Activated CD4-positive, alpha-beta T cell treated with anti-CD3 and anti-CD28 coated beads, Interleukin-2, Interleukin-6, amounts not matched to agents 100 ng/mL and 50 ng/mL, durations not matched to agents 16 hours and 8 hours (primary cell): ENCODE measurements at regions not wholly inside any gene's neighbourhood (a gene's known extent, or its start where the extent isn't known, plus 50 kb on each side); places are given as distances from the start of the nearest gene placed in this dataset.

ENCODE experiments used
- DNase-seq: peaks from one replicate; pipeline ENCODE4 v3.0.0-alpha.2; 2020

DNA sequence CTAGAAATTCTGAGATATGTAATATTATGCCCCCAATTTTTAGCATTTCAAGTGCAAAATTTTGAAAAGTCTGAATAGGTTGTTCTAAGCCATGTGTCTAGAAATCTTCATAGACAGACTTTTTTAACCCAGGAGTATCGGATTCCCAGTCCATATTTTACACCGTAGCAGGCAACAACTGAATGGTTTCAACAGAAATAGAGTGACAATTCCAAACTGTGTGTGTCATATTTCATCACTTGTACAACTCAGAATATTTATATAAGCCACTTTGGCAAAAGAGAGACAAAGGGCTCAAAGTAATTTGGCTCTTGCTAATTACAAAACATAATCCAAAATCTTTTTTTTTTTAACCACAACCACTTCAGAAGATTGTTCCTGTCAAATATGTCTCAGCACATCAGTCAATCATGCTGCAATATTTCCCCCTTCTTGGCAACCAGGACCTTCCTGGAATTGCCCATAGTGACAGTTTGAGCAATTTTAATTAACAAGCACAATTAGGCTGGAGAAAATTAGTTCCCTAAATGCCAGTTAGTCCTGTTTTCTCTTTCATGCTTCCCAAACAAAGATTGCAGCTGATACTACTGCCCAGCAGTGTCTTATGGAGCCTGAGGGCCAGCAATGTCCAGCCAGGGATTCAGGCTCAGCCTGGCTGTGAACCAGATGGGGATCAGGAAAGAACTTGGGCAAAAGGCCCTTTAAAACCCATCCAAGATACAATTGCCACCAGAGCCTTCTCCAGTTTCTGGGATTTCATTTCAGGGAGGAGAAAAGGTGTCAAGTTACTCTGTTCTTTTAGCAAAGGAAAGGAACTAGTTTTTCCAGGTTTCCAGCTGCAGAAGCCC, 533.3 kb upstream of the GHITM start:
- no peak for DNase-seq

DNA sequence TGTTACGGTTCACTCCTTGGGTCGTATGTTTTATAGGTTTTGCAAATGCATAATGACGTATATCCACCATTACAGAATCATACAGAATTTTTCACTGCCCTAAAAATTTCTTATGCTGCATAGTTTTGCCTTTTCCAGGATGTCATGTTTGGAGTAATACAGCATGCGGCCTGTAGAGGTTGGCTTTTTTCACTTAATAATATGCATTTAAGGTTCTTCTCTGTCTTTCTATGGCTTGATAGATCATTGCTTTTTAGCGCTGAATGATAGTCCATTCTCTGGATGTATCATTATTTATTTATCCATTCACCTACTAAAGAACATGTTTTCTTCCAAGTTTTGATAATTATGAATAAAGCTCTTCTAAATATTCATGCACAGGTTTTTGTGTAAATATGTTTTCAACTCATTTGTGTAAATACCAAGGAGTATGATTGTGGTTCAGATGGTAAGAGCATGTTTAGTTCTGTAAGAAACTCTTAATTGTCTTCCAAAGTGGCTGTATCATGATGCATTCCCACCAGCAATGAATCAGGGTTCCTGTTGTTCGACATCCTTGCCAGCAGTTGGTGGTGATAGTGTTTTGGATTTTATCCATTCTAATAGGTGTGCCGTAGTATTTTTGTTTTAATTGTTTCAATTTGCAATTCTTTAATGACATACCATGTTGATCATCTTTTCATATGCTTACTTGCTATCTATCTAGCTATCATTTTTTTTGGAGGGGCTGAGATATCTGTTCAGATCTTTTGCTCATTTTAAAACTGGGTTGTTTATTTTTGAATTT, 531.2 kb upstream of the GHITM start:
- DNase-seq: no peak

DNA sequence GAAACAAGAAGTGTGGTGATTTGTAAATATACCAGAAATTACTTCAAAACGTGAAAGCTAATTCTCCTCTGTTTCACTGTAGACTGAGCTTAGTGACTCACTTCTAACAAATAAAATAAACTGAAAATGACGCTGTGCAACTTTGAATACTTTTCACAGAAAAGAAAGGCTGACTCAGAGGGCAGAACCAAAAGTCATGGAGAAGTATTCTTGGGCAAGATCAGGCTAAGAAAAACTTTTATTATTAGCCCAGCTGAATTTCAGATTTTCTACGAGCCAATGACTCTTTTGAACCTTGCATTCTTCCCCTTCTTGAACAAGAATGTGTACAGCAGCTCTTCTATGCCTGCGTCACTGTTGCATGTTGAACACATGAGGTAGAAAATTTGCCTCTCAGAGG, 527.3 kb upstream of the GHITM start:
- no peak for DNase-seq

DNA sequence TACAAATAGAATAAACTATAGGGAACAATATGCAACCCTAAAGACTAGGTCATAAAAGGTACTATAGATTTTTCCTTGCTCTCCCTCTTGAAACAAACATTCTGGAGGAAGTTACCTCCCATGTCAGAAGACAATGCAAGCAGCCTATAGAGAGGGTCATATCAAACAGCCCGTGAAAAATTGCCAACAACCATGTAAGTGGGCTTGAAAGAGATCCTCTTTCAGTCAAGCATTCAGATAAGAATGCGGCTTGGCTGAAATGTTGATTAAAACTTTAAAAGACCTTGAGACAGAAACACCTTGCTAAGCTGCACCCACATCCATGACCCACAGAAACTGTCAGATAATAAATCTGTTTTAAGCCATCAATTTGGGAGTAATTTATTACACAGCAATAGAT, 526.6 kb upstream of the GHITM start:
- no peak for DNase-seq

DNA sequence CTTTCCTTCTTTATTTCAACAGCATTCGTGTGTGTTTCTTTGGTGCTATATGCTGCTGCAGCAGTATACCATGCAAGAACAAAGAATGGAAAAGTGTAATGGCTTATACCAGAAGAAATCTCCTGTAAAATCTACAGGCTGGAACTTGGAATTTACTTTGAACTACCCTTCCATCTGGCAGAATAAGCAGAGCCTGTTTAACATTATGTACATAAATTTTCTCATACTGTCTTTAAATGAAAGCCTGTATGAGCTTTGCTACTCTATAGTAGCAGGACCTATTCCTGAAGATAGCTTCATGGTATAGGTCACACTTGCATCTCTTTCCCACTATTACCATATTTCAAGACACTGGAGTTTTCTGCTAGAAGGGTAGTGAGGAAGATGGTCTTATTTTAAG, 522.1 kb upstream of the GHITM start:
- no peak for DNase-seq

DNA sequence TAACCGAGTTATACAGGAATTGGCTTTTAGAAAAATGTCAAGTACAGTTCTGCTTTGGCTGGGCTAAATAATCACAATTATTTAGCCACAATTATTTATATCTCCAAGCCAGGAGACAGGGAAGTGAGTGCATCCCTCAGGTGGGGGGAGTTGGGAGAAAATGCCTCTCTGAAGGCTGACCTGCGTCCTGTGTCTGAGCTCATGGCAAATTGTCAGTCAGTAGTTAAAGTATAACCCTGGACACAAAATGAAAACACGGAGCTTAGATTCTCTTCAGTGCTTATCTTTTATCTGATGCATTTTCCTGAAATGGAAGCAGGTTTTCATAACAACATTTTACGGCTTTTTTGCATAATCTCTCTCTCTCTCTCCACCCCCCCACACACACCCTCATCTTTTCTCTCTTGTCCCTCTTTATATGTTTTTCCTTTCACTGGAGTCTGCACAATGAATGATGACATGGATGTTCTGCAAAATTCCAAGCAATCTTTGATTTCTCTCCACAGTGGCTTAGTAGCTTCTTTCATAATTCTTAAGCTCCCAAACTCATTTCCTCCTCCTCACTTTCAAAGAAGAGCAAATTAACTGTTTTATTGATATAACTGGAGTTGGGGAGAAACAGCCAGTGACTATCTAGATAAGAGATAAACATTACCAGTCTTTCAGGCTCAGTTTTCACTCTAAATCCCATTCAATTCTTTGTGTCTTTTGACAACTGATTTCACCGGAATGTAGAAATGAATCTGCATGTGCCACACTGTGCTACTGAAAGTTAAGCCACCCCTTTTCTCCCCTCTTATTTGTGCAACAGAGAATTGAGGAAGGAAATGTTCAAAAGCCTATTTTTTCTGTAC, 521.4 kb upstream of the GHITM start:
- DNase-seq: no peak

DNA sequence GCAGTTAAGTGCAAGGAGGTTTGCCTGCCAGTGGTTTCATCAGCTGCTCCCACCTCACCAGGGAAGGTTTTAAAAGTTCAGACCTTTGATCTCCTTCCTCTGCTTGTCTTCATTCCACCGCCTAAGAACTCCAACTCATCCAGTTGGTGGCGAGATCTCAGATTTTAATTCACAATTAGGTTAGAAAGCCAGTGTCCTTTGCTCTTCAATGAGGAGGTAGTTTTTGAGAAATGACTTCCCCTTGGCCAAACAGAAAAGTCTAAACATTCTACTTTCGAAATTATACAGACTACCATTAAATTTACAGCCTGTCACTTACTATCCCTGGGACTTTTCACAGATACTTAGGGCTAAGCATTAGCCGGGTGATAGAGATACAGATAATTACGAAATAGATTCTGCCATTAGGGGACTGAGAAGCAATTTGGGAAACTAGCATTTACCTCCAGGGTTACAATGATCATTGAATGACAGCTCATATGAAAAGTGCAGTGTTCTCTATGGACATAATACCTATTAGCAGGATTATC, 513.4 kb upstream of the GHITM start:
- DNase-seq: no peak

DNA sequence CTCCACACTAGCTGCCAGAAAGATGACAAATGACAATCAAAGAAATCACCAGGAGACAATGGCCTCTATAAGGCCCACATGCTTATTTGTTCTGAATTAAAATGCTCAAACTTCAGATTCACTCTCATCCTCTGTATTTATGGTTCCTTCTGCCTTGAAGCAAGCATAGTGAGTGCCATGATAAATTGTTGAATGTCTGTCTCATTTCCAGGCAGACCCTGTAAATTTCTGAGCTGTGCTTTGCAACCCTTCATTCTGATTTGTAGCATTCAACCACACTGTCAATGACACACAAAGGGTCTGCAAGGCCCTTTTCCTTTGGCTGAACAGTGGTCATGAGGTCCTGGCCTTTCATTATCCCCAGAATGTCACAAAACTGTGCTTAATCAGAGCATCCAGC, 506.6 kb upstream of the GHITM start:
- no peak for DNase-seq

DNA sequence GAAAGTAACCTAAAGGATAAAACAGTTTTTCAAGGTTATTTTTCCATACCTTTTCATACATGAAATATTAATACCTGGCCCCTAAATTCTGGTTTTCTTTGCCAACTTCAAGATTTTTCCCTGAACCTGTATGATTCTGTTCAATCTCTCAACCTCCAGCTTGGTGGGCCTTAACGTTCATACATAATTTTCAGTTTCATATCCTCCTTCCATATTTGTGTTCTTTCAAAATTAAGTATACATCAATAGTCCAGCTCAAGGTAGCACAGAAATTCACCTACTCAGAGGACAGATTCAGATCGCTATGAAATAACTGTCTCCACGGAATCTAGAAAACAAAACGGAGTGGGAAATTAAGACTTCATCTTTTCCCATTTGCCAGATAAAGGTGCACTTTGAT, 505.8 kb upstream of the GHITM start:
- DNase-seq: no peak

DNA sequence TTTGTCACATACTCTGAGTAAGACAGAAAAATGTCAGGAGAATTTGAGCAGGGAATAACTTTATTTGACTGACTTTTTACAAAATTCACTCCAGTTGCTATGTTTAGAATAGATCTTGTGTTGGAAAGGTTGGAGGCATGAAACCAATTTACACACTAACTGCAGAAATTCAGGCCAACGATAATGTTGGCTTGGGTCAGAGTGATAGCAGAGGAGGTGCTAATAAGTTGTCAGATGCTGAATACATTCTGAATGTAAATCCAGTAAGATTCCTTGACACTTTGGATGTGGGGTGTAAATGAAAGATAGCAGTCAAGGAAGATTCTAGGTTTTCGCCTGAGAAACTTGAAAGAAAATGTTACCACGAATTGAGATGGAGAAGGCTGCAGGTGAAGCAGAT, 502.5 kb upstream of the GHITM start:
- DNase-seq: no peak

DNA sequence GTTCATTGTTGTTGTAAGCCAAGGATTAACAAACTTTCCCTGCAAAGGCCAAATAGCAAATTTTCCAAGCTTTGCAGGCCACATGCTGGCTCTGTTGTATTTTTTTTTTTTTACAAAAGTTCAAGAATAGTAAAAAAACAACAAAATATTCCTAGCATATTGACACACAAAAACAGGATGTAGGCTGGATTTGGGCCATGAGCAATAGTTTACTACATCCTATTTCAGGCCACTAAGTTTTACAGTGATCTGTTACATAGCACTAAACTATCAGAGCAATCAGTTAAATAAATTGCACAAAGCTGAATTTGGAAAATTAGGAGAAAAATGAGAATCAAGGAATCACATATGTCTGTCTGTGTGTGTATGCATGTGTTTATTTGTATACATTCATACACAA, 491.8 kb upstream of the GHITM start:
- no peak for DNase-seq

DNA sequence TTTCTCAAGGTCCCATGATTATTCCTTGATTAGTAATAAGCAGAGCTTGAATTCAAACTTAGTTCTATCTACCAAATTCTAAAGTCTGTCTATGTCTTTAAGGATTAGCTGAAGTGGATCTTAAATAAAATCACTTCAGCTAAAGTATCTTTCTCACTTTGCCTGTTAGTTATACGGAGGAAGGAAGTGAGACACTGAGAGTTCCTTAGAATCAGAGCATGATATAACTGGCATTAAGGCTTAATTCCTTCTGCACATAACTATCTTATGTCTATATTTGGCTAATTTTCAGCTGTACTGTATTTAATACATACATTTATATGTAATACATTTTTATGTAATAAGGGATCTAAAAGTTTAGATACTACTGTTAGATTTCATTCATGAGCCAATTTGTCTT, 491.1 kb upstream of the GHITM start:
- DNase-seq: no peak

DNA sequence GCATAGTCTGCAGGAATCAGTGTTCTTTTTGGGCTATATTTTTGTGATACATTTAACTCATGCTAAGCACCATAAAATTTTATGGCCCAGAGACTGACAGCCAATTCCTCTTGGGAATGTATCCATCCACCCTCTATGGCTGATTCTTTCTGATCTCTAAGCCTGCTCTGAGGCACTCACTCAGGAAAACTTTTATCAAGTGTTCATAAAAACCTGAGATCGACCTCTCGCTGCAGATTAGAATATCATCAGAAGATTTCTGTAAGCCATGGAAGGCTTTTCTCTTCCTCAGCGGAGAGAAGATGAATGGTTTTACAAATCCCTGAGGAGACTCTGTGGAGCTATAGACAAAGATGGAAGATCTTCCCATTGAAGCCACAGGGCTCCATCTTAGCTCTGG, 489.8 kb upstream of the GHITM start:
- no peak for DNase-seq

DNA sequence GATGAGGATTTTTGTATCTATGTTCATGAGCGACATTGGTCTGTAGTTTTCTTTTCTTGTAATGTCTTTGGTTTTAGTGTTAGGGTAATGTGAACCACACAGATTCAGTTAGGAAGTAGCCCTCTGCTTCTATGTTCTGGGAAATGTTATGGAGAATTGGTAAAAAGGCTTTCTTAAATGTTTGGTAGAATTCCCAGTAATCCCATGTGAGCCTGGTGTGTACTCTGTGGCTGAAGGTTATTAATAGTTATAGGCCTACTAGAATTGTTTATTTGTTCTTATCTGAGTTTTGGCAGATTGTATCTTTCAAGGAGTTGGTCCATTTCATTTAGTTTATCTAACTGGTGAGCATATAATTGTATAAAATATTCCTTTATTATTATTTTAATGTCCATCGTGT, 484.6 kb upstream of the GHITM start:
- DNase-seq: no peak

DNA sequence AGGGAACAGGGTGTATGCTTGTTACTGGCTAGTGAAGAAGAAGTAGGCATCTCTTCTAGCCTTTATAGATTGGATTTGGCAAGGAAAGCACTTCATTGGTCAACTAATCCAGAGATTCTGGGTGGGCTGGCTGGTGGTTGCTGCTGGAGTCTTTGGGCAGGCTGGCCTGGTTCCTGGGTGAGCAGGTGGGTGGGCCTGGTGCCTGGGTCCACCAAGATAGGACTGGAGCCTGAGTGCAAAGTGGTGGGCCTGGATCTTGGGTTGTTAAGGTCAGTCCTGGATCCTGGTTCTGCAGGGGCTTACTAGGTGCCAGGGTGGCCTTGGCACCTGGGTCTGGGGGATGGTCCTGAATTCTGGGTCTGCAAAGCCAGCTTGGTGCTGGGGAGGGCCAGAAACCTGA, 482.4 kb upstream of the GHITM start:
- DNase-seq: no peak

DNA sequence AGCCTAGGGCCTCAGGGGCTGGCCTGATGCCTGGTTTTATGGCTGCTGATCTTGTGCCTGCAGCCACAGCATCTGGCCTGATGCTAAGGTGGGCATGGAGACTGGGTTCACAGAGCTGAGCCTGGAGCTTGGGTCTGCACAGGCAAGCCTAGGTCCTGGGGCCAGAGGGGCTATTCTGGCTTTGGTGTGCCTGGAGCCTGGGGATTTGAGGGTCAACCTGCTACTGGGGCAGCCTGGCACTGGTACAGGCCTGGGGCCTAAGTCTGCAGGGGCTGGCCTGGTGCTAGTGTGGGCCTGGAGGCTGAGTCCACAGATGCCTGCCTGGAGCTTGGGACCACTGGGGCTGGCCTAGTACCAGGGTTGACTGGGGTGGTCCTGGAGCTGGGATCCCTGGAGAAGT, 481.8 kb upstream of the GHITM start:
- no peak for DNase-seq

DNA sequence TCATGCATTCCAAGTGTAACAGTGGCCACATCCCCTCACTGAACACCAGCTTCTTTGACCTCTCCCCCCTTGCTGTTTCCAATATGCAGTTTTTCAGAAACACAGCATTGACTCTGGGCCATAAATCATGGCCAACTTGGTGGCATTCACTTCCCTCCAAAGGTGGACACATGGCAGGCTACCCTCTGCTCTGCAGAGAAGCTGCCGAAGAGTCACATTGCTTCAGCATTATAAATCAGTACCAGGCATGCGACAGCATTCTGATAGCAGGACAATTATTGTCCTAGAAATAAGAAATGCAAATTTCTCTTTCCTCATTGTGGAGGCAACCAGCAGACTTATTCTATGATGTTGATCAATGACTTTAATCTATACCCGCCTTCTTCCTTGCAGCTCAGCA, 475.4 kb upstream of the GHITM start:
- no peak for DNase-seq

DNA sequence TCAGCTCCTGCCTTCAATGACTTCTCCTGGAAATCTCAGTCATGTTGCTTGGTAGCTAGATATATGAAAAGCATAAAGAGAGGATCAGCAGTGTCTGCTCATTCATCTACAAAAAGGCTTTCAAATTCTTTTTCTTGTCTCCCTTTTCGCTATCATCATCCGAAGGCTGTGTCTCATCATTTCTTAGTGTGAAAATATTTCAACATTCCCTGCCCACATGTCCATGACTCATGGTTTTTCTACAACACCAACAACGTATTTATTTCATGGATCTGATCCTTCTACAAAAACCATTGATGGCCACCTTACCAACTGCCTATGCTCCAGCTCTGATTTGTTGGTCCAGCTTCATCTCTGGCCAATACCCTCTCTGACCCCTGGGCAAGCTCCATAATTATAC, 472.5 kb upstream of the GHITM start:
- no peak for DNase-seq

DNA sequence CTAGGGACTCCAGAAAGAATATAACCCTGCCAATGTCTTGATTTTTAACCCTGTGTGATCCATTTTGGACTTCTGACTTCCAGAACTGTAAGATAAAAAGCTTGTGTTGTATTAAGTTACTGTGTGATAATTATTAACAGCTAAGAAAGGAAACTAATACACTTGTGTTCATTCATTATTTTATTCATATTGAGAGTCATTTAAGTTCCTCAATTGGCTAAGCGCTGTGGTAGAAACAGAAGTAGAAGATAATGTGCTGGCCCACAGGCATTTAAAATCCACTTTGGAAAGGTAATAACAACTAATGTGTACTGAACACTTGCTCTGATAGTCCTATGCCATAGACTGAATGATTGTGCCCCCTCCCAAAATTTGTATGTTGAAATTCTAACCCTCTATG, 471.7 kb upstream of the GHITM start:
- no peak for DNase-seq

DNA sequence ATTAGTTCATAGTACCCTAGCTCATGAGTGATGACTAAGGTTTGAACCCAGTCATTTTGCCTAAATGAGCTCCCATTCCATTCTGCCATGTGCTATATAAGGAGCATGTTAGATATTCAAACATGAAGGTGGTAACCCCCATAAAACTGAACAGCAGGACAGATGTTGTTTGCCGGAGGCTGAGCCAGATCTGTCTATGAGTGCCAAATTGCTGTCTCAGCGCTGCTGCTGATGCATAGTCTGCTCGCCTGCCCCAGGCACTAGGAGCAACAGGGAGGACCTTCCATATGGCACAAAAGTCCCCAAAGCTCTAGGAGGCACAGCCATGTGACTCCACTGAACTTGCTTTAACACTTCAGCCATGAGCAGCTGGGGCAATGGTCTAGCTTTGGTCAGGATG, 466.0 kb upstream of the GHITM start:
- DNase-seq: no peak

DNA sequence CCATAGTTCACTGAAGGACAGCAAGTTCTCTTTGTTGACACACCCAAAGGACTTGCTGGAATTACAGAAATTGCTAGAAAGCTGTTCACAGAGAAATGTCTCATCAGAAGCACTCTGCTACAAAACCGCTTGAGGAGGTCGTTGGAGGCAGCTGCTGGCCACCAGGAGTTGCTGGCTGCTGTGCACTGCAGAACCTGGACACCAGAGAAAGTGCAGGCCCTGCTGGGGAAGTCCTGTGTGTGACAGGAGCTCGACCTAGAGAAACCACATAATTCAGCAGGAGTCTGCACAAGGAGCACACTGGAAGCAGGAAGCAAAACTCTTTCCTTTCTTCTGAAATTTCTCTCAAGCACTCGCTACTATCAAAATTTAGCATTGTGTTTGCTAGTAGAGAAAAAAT, 461.5 kb upstream of the GHITM start:
- peak; percentile 20 for DNase-seq

DNA sequence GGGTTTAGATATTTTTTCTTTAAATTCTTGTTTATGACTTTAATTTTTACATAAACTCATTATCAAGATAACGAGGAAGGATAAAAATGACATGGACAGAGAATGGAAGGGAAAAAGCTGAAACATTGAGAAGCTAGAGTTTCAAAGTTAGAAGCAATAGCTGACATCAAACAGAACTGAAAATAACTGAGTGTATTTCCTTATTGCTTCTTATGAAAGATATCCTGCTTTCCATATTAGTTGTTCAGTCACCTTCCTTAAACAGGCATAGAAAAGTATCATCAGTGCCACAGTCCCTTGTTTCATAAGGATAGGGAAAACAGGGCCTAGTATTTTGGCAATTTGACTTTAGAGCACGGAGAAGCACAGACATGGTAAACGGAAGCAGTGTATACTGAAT, 460.5 kb upstream of the GHITM start:
- DNase-seq: peak; percentile 35

DNA sequence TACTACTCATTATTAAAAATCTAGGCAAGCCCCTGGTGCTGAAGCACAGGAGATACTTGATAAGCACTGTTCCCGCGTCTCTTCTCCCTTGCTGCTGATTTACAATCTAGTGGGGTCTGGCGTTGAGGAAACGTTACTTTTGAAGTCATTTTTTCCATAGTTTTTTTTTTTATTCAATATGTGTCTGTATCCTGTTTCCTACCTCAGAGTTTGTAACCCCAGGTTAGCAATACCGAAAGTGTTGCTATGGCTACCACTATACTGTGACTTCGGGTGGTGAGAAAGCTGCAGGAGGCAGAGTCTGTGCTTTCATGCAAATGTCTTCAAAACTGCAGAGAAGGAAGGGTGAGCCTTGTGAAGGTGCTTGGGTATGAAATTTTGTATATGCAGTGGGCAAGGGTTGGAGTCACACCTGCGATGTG, 458.8 kb upstream of the GHITM start:
- peak; percentile 89 for DNase-seq
